Left lung (tissue), 4 donors: ENCODE measurements at regions not wholly inside any gene's neighbourhood (a gene's known extent, or its start where the extent isn't known, plus 50 kb on each side); places are given as distances from the start of the nearest gene placed in this dataset.

ENCODE experiments used
- ATAC-seq: fragments of 200-7000 bp; cut with Tn5 transposase; one replicate; pipeline ENCODE4 v1.9.1; 2020; ENCODE audit warnings: moderate library complexity
- DNase-seq, 4 donors: peaks; one replicate each; pipeline ENCODE4 v3.0.0-alpha.2; 2013 to 2020
- H3K27ac ChIP-seq, 2 donors: fragments of 200-600 bp; sonication (generic) in 1 of 2; one replicate each; pipeline versions ENCODE4 v1.5.0 to v1.8.0; 2020 to 2021
- H3K27me3 ChIP-seq, 2 donors: fragments of 200-600 bp; sonication (generic) in 1 of 2; one replicate each; pipeline versions ENCODE4 v1.5.0 to v1.8.0; 2020 to 2021
- H3K36me3 ChIP-seq, 2 donors: fragments of 200-600 bp; sonication (generic) in 1 of 2; one replicate each; pipeline versions ENCODE4 v1.5.0 to v1.8.0; 2020 to 2021
- H3K4me1 ChIP-seq, 2 donors: fragments of 200-600 bp; one replicate each; pipeline ENCODE4 v1.8.0; 2021
- H3K4me3 ChIP-seq, 2 donors: fragments of 200-600 bp; sonication (generic) in 1 of 2; one replicate each; pipeline versions ENCODE4 v1.5.0 to v1.8.0; 2020 to 2021; ENCODE audit warnings: mild to moderate bottlenecking in 1 of 2
- H3K9me3 ChIP-seq, 2 donors: fragments of 200-600 bp; sonication (generic) in 1 of 2; one replicate each; pipeline versions ENCODE4 v1.5.0 to v1.8.0; 2020 to 2021
- intact Hi-C, 2 donors: fragments of 100-400 bp; cut with DNase I; formaldehyde crosslinking; loops; one replicate each; pipeline versions ENCODE4 v1.11.2 to v1.14.2; 2022
- TF ChIP-seq, protein P1 (sequence below), 2 donors: fragments of 200-600 bp; sonication (generic) in 1 of 2; IDR thresholded peaks; one replicate each; pipeline versions ENCODE4 v1.5.0 to v1.8.0; 2021; ENCODE audit warnings: antibody characterized with exemption in 2 of 2
- donor health status: DM: no; HTN: yes; CAD: no.
- donor health status: DM: no; HTN: no; CAD: no.

DNA sequence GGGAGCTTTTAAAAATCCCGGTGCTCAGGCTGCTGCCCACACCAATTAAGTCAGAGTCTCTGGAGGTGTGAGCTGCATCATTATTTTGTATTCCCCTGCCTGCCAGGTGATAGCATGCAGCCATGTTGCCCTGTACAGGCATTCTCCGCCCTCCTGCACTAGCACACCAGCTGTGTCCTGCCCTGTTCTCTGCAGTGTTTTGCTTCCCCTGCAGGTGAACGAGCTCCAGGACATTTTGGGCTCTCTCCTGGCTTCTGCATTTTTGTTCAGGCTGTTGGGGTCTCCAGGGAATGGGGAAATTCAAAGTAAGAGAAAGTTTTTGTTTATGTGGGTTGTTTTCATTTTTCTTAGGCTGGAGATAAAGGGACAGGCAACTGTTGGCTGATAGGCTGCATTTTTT is 271.0 kb upstream of the COBL start:
- no peaks in the 10 kb centered on the region for H3K4me1 ChIP-seq
- H3K27ac ChIP-seq, result no peak overlapping the region
- no peaks in the 10 kb centered on the region for H3K36me3 ChIP-seq
- no peaks in the 10 kb centered on the region for H3K27me3 ChIP-seq
- ATAC-seq (no peak), DNase-seq (no peak)
- TF ChIP-seq, protein P1, sequence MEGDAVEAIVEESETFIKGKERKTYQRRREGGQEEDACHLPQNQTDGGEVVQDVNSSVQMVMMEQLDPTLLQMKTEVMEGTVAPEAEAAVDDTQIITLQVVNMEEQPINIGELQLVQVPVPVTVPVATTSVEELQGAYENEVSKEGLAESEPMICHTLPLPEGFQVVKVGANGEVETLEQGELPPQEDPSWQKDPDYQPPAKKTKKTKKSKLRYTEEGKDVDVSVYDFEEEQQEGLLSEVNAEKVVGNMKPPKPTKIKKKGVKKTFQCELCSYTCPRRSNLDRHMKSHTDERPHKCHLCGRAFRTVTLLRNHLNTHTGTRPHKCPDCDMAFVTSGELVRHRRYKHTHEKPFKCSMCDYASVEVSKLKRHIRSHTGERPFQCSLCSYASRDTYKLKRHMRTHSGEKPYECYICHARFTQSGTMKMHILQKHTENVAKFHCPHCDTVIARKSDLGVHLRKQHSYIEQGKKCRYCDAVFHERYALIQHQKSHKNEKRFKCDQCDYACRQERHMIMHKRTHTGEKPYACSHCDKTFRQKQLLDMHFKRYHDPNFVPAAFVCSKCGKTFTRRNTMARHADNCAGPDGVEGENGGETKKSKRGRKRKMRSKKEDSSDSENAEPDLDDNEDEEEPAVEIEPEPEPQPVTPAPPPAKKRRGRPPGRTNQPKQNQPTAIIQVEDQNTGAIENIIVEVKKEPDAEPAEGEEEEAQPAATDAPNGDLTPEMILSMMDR (IDR thresholded peaks at IDR 0.05), result no peak
- intact Hi-C loops, result no loop called here
- H3K4me3 ChIP-seq, result no peak overlapping the region
- peaks cover 0 to 8% of the 10 kb centered on the region in 2 donors for H3K9me3 ChIP-seq

DNA sequence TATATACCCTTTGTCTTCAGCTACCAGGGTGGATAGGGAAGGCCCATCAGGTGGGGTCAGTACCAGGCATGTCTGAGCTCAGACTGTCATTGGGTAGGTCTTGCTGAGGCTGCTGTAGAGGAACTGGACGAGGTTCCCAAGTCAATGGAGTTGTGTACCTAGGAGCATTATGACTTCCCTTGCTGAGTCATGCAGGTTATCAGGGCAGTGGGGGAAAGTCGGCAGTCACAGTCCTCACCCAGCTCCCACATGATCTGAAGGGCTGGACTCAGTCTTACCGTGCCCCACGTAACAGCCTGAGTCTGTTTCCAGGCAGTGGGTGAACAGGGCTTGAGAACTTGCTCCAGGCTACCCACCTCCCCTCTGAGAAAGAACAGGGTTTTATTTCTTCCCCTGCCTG is 260.8 kb upstream of the COBL start:
- Histone ChIP-seq H3K9me3 (no peaks in the 10 kb centered on the region), H3K27me3 (no peaks in the 10 kb centered on the region), H3K4me3 (no peak overlapping the region), H3K36me3 (no peaks in the 10 kb centered on the region), H3K27ac (no peak overlapping the region), H3K4me1 (no peaks in the 10 kb centered on the region)
- TF ChIP-seq, protein P1 (IDR thresholded peaks at IDR 0.05), result no peak
- no peak for DNase-seq
- ATAC-seq, result no peak
- intact Hi-C loops, result no loop called here

DNA sequence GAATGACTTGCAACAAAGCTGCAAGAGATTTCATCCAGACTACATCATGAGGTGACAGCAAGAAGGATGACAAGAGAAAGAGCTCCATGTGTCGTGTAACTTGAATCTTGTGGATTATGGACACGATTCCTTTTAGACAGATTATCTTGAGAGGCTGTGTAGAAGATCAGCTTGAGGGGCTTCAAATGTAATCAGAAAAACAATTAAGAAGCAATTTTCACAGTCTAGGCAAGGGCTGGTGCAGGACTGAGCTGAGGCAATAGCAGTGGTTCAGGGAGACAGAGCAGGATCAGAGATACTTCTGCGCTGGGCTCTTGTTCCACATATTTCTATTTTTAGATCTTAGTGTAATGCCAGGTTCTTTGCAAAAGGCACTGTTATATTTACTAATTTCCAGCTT is 253.0 kb upstream of the COBL start:
- Histone ChIP-seq H3K4me1 (no peaks in the 10 kb centered on the region), H3K9me3 (peaks cover 0 to 8% of the 10 kb centered on the region in 2 donors), H3K27me3 (no peaks in the 10 kb centered on the region), H3K27ac (no peak overlapping the region), H3K4me3 (no peak overlapping the region), H3K36me3 (no peaks in the 10 kb centered on the region)
- intact Hi-C loops, result no loop called here
- TF ChIP-seq, protein P1 (IDR thresholded peaks at IDR 0.05), result no peak
- ATAC-seq, result no peak
- DNase-seq, result no peak

DNA sequence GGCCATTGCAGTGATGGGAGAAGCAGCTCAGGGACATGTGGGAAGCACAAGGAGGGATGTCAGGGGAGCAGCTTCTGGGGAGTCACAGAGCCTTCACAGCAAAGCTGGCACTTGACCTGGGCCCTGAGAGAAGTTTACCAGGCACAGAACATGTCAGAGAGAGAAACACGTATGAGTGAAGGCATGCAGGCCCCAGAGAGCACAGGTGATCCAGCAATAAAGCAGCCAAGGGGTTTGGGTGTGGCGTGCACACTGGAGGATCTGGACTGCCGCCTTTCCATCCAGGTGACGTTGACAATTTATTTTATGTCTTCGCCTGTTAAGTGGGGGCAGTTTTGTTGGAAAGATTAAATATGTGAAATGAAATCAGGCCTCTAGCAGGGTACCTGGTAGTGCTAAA is 252.6 kb upstream of the COBL start:
- Histone ChIP-seq H3K36me3 (no peaks in the 10 kb centered on the region), H3K27ac (no peak overlapping the region), H3K9me3 (peaks cover 0 to 9% of the 10 kb centered on the region in 2 donors), H3K4me3 (no peak overlapping the region), H3K4me1 (no peaks in the 10 kb centered on the region), H3K27me3 (no peaks in the 10 kb centered on the region)
- intact Hi-C loops, result no loop called here
- ATAC-seq (no peak), DNase-seq (no peak)
- TF ChIP-seq, protein P1 (IDR thresholded peaks at IDR 0.05), result no peak

DNA sequence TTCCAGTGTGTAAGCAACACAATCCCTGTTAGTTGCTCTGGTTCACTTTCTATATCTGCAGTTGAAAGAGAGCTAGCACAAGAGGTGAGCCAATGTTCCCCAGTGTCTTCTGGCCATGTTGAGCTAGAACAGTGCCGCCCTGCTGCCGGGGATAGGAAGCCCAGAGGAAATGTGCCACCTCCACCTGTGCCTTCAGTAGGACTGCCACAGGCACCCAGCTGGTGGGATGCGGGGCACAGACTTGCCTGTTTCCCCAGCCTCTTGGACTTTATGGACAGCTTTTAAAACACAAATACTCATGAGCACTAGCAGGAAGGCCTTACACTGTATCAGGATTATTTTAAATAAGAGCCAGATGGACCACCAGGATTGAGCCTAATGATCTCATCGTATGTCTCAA is 234.5 kb upstream of the COBL start:
- Histone ChIP-seq H3K4me3 (no peak overlapping the region), H3K27ac (no peak overlapping the region), H3K9me3 (peaks cover 0 to 39% of the 10 kb centered on the region in 2 donors), H3K36me3 (no peaks in the 10 kb centered on the region), H3K27me3 (no peaks in the 10 kb centered on the region), H3K4me1 (no peaks in the 10 kb centered on the region)
- DNase-seq (no peak), ATAC-seq (no peak)
- intact Hi-C loops, result no loop called here
- TF ChIP-seq, protein P1 (IDR thresholded peaks at IDR 0.05), result no peak
